ENCODE measurements at regions not wholly inside any gene's neighbourhood (a gene's known extent, or its start where the extent isn't known, plus 50 kb on each side); places are given as distances from the start of the nearest gene placed in this dataset.

- no peak for TF ChIP-seq CTCF (IDR thresholded peaks at IDR 0.05)
- no peak for TF ChIP-seq ZFX (IDR thresholded peaks at IDR 0.05; ENCODE audit: borderline replicate concordance)
Measured at GRCh38 chr6:140915551-140915950, 1217.2 kb upstream of the GJE1 start.
